ENCODE measurements at regions not wholly inside any gene's neighbourhood (a gene's known extent, or its start where the extent isn't known, plus 50 kb on each side); places are given as distances from the start of the nearest gene placed in this dataset.

GRCh38 chr14:28426960-28427359 lies 339.6 kb upstream of the FOXG1 start:
- H3K4me3 Mint-ChIP-seq: no peak overlapping the region
- DNase-seq (no peak), ATAC-seq (ENCODE audit: low read depth) (no peak)
- no peaks in the 10 kb centered on the region for H3K36me3 Mint-ChIP-seq
- peaks cover 6% of the 10 kb centered on the region for H3K9me3 Mint-ChIP-seq
- no peaks in the 10 kb centered on the region for H3K27me3 Mint-ChIP-seq
- POLR2A ChIA-PET: no interaction called here
- no peak overlapping the region for H3K27ac Mint-ChIP-seq
- no peaks in the 10 kb centered on the region for H3K4me1 Mint-ChIP-seq

DNA sequence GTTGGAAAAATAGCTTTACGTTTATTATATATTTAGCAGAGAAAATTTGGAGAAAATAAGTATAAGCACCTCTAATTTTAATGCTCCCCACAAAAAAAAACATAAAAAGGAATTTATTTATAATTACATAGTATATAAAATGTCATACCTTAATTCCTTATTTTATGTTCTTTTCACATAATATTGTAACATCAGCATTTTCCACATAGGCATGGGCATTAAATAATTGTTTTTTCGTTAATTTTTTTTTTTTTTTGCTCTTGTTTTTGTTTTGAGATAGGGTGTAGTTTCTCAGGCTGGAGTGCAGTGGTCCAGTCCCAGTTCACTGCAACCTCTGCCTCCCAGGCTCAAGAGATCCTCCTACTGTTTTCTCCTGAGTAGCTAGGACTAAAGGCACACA lies 329.8 kb upstream of the FOXG1 start:
- H3K4me3 Mint-ChIP-seq: no peak overlapping the region
- no peaks in the 10 kb centered on the region for H3K36me3 Mint-ChIP-seq
- DNase-seq (no peak), ATAC-seq (ENCODE audit: low read depth) (no peak)
- no peaks in the 10 kb centered on the region for H3K27me3 Mint-ChIP-seq
- no peaks in the 10 kb centered on the region for H3K4me1 Mint-ChIP-seq
- H3K27ac Mint-ChIP-seq: no peak overlapping the region
- H3K9me3 Mint-ChIP-seq: peaks cover 13% of the 10 kb centered on the region
- POLR2A ChIA-PET: no interaction called here

DNA sequence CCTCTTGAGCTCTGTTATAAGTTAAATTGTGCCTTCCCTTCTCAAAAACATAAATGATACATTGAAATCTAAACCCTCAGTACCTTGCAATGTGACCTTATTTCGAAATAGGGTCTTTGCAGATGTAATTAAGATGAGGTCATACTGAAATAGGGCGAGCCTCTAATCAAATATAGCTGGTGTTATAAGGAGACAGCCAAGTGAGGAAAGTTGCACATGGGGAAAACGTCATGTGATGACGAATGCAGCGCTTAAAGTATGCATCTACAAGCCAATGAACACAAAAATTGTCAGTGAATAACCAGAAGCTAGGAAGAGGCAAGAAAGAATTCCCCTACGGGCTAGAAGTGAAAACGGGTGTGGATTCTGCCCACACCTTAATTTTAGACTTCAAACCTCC lies 305.2 kb upstream of the FOXG1 start:
- peaks cover 8% of the 10 kb centered on the region for H3K9me3 Mint-ChIP-seq
- no peak overlapping the region for H3K4me3 Mint-ChIP-seq
- no peaks in the 10 kb centered on the region for H3K36me3 Mint-ChIP-seq
- no peaks in the 10 kb centered on the region for H3K4me1 Mint-ChIP-seq
- H3K27ac Mint-ChIP-seq: no peak overlapping the region
- ATAC-seq (ENCODE audit: low read depth) (no peak), DNase-seq (no peak)
- POLR2A ChIA-PET: no interaction called here
- H3K27me3 Mint-ChIP-seq: no peaks in the 10 kb centered on the region

DNA sequence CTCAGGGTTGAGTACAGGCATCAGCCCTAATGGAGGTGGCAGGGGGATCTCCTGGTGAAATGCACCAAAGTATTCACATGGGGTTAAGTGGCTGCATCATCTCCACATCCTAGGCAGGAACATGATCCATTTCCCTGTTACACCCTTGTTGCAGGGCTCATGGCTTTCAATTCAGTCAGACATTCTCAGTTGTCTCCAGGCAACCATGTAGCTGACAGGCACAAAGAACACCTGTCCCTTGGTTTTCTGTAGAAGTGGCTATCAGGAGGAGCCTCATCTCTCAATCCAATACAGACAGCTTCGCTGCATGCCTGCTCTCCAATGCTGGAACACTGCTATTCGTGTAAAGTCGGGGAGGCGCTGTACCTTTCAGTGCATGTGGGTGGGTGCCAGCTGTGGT lies 299.0 kb upstream of the FOXG1 start:
- ATAC-seq (ENCODE audit: low read depth): no peak
- peaks cover 12% of the 10 kb centered on the region for H3K9me3 Mint-ChIP-seq
- peaks cover 1% of the 10 kb centered on the region for H3K36me3 Mint-ChIP-seq
- POLR2A ChIA-PET: no interaction called here
- H3K27ac Mint-ChIP-seq: no peak overlapping the region
- DNase-seq: no peak
- no peak overlapping the region for H3K4me3 Mint-ChIP-seq
- no peaks in the 10 kb centered on the region for H3K4me1 Mint-ChIP-seq
- H3K27me3 Mint-ChIP-seq: no peaks in the 10 kb centered on the region

GRCh38 chr14:28468191-28469151 lies 298.1 kb upstream of the FOXG1 start:
- no peak for DNase-seq
- POLR2A ChIA-PET: no interaction called here
- Mint-ChIP-seq H3K9me3 (peaks cover 12% of the 10 kb centered on the region), H3K4me3 (no peak overlapping the region), H3K4me1 (no peaks in the 10 kb centered on the region), H3K27me3 (no peaks in the 10 kb centered on the region), H3K27ac (no peak overlapping the region), H3K36me3 (peaks cover 1% of the 10 kb centered on the region)
- no peak for ATAC-seq (ENCODE audit: low read depth)

- POLR2A ChIA-PET: no interaction called here
- Mint-ChIP-seq H3K27me3 (no peaks in the 10 kb centered on the region), H3K4me1 (no peaks in the 10 kb centered on the region), H3K36me3 (no peaks in the 10 kb centered on the region), H3K9me3 (peaks cover 2% of the 10 kb centered on the region), H3K27ac (no peak overlapping the region), H3K4me3 (no peak overlapping the region)
- no peak for DNase-seq
- ATAC-seq (ENCODE audit: low read depth): no peak
Measured at GRCh38 chr14:28482251-28483040, 284.1 kb upstream of the FOXG1 start.

DNA sequence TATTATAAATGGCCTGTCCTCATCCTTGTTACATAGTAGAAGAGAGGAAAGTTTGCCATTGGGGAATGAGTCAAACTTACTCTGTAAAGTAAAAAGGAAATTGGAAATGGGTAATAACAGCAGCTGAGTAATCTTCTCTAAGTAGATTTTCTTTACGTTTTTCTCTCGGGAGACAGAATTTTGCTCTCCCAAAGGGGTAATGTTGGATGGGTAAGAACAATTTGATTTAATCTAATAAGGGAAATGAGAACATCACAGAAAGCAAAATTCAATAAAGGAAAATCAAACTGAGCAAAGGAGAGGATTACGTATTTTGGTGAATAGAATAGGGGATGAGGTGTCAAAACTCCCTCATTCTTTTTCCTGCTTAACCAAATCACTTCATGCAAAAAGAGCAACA lies 283.1 kb upstream of the FOXG1 start:
- H3K9me3 Mint-ChIP-seq: peaks cover 3% of the 10 kb centered on the region
- H3K27ac Mint-ChIP-seq: no peak overlapping the region
- ATAC-seq (ENCODE audit: low read depth) (no peak), DNase-seq (no peak)
- H3K4me1 Mint-ChIP-seq: no peaks in the 10 kb centered on the region
- H3K27me3 Mint-ChIP-seq: no peaks in the 10 kb centered on the region
- H3K4me3 Mint-ChIP-seq: no peak overlapping the region
- POLR2A ChIA-PET: no interaction called here
- no peaks in the 10 kb centered on the region for H3K36me3 Mint-ChIP-seq

- POLR2A ChIA-PET: no interaction called here
- Mint-ChIP-seq H3K27me3 (no peaks in the 10 kb centered on the region), H3K9me3 (peaks cover 8% of the 10 kb centered on the region), H3K27ac (no peak overlapping the region), H3K4me3 (no peak overlapping the region), H3K36me3 (no peaks in the 10 kb centered on the region), H3K4me1 (no peaks in the 10 kb centered on the region)
- ATAC-seq (ENCODE audit: low read depth) (no peak), DNase-seq (no peak)
Measured at GRCh38 chr14:28488684-28489083, 277.9 kb upstream of the FOXG1 start.

- Mint-ChIP-seq H3K36me3 (no peaks in the 10 kb centered on the region), H3K27me3 (no peaks in the 10 kb centered on the region), H3K9me3 (peaks cover 7% of the 10 kb centered on the region), H3K27ac (no peak overlapping the region), H3K4me3 (no peak overlapping the region), H3K4me1 (no peaks in the 10 kb centered on the region)
- POLR2A ChIA-PET: no interaction called here
- ATAC-seq (ENCODE audit: low read depth) (no peak), DNase-seq (no peak)
Measured at GRCh38 chr14:28493516-28493915, 273.1 kb upstream of the FOXG1 start.

DNA sequence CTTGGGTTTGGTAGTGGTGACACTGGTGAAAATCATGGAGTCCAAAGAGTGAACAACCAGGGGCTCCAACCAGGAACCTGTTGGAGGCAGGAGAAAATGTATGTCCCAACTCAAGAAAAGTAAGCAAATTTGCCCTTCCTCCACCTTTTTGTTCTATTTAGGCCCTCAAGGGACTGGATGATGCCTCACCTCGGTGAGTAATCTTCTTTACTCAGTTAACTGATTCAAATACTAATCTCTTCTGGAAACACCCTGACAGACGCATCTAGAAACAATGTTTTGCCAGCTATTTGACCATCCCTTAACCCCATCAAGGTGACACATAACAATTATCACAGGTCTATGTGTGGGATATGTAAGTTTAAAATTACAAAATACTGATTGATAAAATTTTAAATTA lies 272.4 kb upstream of the FOXG1 start:
- Mint-ChIP-seq H3K36me3 (no peaks in the 10 kb centered on the region), H3K9me3 (peaks cover 7% of the 10 kb centered on the region), H3K4me3 (no peak overlapping the region), H3K27me3 (no peaks in the 10 kb centered on the region), H3K4me1 (no peaks in the 10 kb centered on the region), H3K27ac (no peak overlapping the region)
- no peak for DNase-seq
- POLR2A ChIA-PET: no interaction called here
- no peak for ATAC-seq (ENCODE audit: low read depth)

- no peak for ATAC-seq (ENCODE audit: low read depth)
- Mint-ChIP-seq H3K9me3 (peaks cover 3% of the 10 kb centered on the region), H3K4me3 (no peak overlapping the region), H3K4me1 (no peaks in the 10 kb centered on the region), H3K36me3 (no peaks in the 10 kb centered on the region), H3K27me3 (no peaks in the 10 kb centered on the region), H3K27ac (no peak overlapping the region)
- POLR2A ChIA-PET: no interaction called here
- no peak for DNase-seq
Measured at GRCh38 chr14:28496364-28496763, 270.2 kb upstream of the FOXG1 start.

DNA sequence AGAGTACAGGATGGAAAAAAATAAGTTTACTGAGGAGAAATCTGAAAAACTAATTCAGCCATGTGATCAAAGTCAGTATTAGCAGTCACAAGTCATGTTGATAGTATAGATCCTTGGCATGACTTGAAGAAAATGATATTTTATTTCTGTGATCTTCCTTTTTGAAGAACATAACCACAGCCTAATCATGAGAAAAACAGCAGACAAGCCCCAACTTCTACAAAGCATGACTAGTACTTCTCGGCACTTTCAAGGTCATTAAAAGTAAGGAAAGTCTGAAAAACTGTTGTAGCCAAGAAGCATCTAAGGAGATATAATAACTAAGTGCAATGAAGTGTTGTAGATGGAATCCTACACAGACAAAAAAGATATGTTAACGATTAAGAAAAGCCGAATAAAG lies 264.1 kb upstream of the FOXG1 start:
- Mint-ChIP-seq H3K27ac (no peak overlapping the region), H3K27me3 (no peaks in the 10 kb centered on the region), H3K4me1 (no peaks in the 10 kb centered on the region), H3K9me3 (no peaks in the 10 kb centered on the region), H3K4me3 (no peak overlapping the region), H3K36me3 (no peaks in the 10 kb centered on the region)
- DNase-seq (no peak), ATAC-seq (ENCODE audit: low read depth) (no peak)
- POLR2A ChIA-PET: no interaction called here

DNA sequence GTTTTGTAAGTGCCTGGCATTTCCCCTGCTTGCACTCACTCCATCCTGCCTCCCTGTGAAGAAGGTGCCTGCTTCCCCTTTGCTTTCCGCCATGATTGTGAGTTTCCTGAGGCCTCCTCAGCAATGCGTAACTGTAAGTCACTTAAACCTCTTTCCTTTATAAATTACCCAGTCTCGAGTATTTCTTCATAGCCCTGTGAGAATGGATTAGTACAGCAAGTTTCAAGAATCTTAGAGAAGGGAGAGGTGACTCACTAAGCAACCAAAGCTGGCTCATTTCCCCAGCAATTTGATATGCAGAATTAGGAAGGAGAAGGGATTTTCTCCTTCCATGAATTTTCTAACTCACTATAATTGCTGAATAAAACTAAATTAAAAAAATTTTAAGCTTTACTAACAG lies 251.0 kb upstream of the FOXG1 start:
- no peaks in the 10 kb centered on the region for H3K36me3 Mint-ChIP-seq
- H3K4me3 Mint-ChIP-seq: no peak overlapping the region
- H3K27ac Mint-ChIP-seq: no peak overlapping the region
- DNase-seq (no peak), ATAC-seq (ENCODE audit: low read depth) (no peak)
- H3K9me3 Mint-ChIP-seq: peaks cover 4% of the 10 kb centered on the region
- H3K27me3 Mint-ChIP-seq: no peaks in the 10 kb centered on the region
- no peaks in the 10 kb centered on the region for H3K4me1 Mint-ChIP-seq
- POLR2A ChIA-PET: no interaction called here

GRCh38 chr14:28536889-28537288 lies 229.7 kb upstream of the FOXG1 start:
- DNase-seq (no peak), ATAC-seq (ENCODE audit: low read depth) (no peak)
- H3K36me3 Mint-ChIP-seq: no peaks in the 10 kb centered on the region
- peaks cover 26% of the 10 kb centered on the region for H3K9me3 Mint-ChIP-seq
- no peak overlapping the region for H3K4me3 Mint-ChIP-seq
- H3K4me1 Mint-ChIP-seq: no peaks in the 10 kb centered on the region
- POLR2A ChIA-PET: no interaction called here
- H3K27ac Mint-ChIP-seq: no peak overlapping the region
- no peaks in the 10 kb centered on the region for H3K27me3 Mint-ChIP-seq
